ENCODE measurements at regions not wholly inside any gene's neighbourhood (a gene's known extent, or its start where the extent isn't known, plus 50 kb on each side); places are given as distances from the start of the nearest gene placed in this dataset.

- no peak for TF ChIP-seq CTCF (IDR thresholded peaks at IDR 0.05)
- no peak for TF ChIP-seq POLR2AphosphoS5 (IDR thresholded peaks at IDR 0.05)
Observed at GRCh38 chr12:90683871-90684270, 271.1 kb downstream of the CCER1 start.

Measured in sigmoid colon (tissue), 4 donors.